GM21390 (cell line): ENCODE measurements at regions not wholly inside any gene's neighbourhood (a gene's known extent, or its start where the extent isn't known, plus 50 kb on each side); places are given as distances from the start of the nearest gene placed in this dataset.
"Not testable (repeated sequence)": the region's sequence is repeated elsewhere in the genome, so short reads cannot be mapped to it uniquely, and the experiment has no call there.

Experiments
- ATAC-seq: cut with Tn5 transposase; IDR thresholded peaks from one replicate; pipeline ENCODE4 v1.9.1; 2021; ENCODE audit not compliant: unreplicated experiment

DNA sequence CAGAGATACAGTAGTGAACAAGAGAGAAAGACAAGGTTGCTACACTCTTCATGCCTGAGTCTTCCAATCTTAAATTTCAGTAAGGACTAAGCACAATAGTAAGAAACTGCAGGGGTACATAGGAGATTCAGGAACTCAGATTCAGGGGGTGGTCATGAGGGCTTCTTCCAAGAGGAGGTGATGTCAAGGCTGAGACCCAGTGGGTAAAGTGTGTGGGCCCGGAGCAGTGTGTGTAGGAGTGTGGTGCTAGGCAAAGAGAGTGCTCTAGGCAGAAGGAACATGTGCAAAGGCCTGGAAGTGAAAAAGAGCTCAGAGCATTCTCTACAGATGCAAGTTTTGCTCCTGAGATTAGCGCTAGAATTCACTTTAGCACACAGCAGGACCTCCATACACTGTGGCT is 102.9 kb upstream of the SPATA12 start:
- no peak for ATAC-seq

DNA sequence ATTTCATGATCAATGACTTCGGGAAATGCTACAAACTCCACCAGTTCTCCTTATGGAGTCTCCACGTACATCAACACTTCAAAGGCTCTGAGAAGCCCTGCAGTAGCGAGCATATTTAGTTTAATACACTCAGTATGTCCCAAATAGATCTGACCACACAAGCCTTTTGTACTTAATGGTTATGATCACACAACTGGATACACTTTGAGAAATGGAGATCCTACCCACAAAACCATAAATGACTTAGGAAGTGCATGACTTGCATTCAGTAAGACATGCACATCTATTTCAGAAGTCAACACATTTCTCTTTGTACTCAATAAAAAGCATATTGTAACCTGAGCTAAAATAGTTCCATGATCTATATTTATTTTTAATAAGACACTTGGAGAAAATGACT is 103.6 kb upstream of the SPATA12 start:
- no peak for ATAC-seq

DNA sequence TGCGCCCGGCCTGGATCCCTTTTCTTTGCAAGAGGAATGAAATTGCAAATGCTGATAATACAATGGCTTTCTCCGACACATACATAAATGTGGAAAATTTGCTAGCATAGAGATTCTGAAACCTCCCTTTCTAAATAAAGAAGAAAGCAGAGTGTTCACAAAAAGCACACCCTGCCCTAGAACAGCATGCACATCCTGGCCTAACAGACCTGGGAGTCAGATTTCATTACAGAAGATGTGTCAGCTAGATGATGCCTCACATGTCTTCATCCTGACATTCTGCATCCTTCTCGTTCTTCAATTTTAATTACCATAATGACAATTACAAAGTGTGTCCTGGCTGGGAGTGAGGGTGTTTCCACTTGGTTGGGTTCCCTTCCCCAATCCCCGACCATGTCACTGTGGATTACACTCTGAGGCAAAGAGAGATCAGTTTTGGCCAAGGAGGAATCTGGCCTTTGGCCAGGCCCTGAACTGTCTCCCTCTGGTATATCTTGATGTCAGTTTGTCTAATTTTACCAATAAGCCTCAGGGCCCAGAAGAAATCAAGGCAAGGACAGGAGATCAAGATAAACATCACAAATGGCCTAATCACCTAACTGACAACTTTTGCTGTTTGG is 104.9 kb upstream of the SPATA12 start:
- no peak for ATAC-seq

DNA sequence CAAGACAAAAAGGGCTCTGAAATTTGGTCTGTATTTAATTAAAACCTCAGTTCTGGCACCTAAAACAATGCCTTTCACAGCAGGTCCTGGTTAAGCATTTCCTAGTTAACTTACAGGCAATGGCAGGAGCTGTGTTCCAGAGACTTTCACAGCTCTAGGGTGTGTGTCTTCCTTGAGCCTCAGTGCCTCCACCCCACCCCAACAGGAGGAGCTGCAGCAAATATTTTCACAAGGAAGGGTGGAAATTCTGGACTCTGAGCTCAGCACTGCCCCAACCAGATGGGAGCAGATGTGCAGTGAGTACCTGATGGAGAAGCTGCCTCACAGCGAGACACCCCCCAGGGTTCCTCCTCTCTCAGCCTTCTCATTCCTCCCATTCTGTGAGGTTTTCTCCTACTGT is 106.3 kb upstream of the SPATA12 start:
- no peak for ATAC-seq

DNA sequence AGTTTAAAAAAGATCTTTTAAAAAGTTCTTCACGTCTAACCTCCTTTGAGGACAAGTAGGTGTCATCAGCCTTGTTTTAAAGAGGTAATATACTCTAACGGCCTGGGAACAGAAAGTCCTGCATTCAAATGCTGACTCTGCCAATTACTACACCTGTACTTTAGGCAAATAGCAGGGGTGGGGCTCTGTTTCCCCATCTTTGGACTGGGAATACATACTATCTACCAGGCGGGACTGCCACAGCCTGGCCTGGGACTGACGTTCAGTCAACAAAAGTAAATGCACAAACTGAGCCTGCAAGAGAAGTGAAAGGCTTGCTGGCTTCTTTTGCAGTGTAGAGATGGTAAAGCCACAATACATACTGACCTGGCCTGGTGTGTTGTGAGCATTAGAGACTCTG is 107.6 kb upstream of the SPATA12 start:
- ATAC-seq: no peak

DNA sequence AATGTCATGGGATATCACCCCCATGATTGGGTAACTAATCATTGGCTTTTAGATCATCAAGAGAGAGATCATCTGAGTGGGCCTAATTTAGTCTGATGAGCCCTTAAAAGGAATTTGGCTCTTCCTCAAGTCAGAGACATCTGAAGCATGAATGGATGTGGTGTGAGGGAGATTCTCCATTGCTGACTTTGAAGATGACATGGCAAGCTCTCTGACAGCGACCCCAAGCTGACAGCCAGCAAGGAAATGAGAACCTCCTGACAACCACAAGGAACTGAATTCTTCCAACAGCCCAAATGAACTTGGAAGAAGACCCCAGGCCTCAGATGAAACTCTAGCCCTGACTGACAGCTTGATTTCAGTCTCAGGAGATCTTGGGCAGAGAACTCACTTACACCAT is 108.4 kb upstream of the SPATA12 start:
- no peak for ATAC-seq

DNA sequence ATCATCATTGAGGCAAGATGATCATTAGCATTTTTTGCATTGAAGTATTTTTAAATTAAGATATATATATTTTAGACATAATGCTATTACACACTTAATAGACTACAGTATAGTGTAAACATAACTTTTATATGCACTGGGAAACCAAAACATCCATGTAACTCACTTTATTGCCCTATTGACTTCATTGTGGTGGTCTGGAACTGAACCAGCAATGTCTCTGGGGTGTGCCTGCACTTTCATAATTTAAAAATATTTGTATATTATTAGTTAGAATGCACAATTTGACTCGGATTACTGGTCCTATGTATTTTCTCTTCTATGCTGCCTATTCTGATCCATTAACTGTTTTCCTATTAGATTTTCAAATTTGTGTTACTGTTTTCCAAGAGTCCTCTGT is 109.1 kb upstream of the SPATA12 start:
- no peak for ATAC-seq

DNA sequence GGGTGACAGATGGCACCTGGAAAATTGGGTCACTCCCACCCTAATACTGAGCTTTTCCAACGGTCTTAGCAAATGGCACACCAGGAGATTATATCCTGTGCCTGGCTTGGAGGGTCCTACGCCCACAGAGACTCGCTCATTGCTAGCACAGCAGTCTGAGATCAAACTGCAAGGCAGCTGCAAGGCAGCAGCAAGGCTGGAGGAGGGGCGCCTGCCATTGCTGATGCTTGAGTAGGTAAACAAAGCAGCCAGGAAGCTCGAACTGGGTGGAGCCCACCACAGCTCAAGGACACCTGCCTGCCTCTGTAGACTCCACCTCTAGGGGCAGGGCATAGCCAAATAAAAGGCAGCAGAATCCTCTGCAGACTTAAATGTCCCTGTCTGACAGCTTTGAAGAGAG is 115.1 kb upstream of the SPATA12 start:
- not testable (repeated sequence) for ATAC-seq

DNA sequence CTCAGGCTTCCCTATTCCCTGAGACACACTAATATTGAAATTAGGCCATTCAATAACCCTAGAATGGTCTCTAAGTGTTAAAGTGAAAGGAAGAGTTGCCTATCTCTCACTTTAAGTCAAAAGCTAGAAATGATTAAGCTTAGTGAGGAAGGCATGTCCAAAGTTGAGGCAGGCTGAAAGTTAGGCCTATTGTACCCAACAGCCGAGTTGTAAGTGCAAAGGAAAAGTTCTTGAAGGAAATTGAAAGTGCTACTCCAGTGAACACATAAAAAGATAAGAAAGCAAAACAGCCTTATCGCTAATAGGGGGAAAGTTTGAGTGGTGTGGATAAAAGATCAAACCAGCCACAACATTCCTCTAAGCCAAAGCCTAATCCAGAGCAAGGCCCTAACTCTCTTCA is 117.9 kb upstream of the SPATA12 start:
- ATAC-seq: peak; percentile 55

DNA sequence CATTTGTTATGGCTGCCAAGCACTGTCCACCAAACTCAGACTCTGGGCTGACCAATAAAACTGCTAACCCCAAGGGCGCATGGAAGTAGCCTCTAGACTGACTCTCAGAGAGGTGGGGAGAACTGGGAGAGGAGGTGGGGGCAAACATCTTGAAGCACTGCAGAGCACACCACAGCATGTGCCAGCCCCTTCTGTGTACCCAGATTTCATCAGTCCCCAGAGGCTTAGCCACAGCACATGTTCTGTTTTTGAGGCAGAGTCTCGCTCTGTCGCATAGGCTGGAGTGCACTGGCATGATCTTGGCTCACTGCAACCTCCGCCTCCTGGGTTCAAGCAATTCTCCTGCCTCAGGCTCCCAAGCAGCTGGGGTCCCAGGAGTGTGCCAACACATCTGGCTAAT is 119.5 kb upstream of the SPATA12 start:
- no peak for ATAC-seq

DNA sequence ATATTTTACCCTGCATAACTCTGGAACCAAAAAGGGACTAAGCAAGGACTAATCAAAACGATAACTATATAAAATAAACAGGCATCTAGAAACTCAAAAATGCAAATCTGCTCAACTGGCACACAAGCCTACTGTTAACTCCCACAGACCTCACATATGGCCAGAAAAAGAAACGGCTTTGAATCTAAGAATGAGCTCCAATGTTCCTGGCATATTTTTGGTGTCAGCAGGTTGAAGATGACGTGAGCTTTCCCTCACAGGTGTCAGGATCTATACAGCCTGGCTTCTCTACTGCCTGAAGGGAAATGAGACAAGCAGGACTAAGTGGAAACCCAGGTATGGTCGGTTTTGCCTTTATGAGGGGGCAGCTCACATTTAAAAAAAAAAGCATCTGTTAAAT is 120.1 kb upstream of the SPATA12 start:
- ATAC-seq: no peak

DNA sequence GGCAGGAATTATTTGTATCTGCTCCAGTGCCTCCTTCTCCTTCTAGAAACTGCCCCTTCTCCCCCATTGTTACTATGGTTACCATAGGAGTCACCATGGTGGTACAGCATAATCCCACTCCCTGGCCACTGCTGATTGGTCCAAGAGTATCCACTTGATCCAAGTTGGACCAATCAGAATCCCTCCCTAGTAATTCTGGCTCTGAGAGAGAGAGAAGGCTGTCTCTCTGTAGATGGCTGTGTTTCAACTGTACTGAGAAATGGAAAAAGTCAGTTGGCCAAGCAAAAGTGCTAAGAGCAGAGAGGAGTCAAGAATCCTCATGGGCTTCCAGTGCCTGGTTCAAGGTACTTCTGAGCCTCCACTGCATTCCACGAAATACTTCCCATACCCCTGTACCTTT is 120.6 kb upstream of the SPATA12 start:
- no peak for ATAC-seq

DNA sequence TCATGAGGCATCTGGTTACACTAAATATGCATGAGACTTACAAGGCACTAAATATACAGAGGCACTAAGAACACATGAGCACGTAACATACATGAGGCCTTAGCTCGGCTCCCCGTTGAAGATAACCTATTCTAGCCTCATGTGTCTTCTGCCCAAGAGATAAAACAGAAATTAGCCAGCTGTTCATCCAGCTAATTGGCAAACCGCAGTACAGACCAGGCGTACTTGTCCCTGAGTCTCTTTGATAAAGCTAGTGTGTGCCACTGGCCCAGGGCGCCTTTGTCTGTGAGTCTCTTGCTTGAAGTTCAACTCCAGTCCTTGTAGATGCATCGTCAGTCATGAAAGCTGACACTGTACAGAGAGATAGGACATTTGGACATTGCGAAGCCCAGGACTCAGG is 121.9 kb upstream of the SPATA12 start:
- ATAC-seq: no peak

DNA sequence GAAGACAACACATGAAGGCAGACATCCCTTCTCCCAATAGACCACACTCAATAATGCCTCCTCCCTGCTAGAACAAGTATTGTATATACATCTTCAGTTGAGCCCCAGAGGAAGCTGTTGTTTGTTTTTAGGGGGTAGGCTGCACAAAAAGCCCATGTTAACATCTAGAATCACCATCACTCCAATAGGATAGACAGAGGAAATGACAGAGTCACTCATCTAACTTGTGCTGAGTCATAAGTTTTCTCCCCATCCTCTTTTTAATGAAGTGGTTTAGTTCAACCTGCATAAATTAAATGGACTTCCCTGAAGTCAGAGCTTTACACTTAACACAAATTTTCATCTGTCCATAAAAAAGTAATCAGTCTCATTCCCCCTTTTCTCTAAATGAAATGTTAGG is 122.9 kb upstream of the SPATA12 start:
- ATAC-seq: no peak

DNA sequence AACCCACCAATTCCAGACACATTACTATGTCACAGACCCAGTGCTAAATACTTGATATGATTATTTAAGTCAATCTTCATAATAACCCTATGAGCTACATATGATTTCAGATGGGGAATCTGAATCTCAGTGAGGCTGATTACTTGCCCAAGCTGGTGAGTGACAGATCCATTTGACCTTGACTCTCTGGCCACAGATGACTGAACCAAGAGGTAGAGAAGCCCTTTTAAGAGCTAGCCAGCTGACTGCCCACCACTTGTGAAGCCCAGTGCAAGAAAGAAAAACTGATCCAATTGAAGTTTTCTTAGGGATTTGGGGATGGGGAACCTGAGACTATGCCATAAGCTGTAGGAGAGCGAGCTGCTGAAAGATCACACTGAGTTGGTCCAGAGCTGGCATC is 124.7 kb upstream of the SPATA12 start:
- ATAC-seq: no peak

DNA sequence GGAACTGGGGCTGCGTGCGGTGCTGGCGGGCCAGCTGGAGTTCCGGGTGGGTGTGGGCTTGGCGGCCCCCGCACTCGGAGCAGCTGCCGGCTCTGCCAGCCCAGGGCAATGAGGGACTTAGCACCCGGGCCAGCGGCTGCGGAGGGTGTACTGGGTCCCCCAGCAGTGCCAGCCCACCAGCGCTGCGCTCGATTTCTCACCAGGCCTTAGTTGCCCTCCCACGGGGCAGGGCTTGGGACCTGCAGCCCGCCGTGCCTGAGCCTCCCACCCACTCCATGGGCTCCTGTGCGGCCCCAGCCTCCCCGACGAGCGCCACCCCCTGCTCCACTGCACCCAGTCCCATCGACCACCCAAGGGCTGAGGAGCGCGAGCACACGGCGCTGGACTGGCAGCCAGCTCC is 126.0 kb upstream of the SPATA12 start:
- not testable (repeated sequence) for ATAC-seq

DNA sequence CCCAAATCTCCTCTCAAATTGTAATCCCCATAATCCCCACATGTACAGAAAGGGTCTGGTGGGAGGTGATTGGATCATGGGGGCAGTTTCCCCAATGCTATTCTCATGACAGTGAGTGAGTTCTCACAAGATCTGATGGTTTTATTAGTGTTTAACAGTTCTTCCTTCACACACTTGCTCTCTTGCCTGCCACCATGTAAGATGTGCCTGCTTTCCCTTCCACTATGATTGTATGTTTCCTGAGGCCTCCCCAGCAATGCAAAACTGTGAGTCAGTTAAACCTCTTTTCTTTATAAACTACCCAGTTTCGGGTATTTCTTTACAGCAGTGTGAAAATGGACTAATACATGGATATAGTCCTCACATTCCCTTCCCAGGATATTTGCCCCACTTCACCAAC is 126.7 kb upstream of the SPATA12 start:
- no peak for ATAC-seq

DNA sequence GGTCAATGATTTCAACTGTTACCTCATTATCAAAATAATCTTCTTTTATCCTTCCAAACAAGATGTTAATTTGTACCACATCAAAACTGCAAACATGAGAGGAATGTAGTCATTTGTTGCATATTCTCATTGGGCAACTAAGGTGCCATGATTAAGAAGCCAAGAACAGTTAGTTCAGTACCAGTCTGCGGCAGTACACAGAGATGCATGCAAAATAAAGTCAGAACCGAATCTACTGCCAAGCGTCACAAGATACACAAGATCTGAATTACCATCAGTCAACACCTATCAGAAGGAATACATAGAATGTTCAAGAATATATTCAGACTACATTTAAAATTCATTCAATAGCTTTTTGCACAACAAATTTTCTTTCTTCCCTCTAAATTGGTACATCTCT is 127.6 kb upstream of the SPATA12 start:
- ATAC-seq: no peak

DNA sequence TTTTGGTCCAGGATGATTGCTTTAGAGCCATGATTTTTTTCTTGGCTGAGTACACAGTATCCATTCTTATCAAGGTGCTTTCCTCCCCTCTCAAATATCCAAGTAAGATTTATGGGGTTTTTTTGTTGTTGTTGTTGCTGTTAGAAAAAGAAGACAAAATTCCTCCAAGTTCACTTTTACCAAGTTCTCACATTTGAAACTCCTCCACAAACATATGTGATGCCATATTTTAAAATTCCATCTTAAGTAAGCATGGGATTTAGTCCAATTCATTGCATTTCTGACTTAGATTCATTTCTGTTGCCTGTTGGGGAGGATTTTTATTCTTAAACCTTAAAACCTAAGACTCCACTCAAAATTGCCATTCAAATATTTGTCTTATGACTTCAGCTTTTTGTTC is 128.6 kb upstream of the SPATA12 start:
- ATAC-seq: no peak

DNA sequence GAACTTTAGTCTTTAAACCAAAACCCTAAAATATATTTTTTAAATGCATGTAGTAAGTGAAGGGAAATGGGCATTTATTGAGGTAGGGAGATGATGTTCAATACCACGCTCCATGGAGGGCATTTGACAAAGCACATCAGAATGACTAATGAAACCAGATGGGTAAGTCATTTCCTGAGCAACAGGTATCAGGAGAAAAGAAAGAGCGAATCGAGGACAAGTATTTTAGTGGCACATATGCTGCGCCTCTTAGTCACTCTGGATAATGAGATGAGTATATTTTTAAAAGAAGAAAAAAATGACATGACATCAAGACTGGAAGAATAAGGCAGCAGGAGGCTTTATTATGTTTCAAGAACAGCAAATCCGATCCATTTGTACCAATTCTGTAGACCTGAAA is 129.0 kb upstream of the ARHGEF3 start:
- ATAC-seq: no peak

DNA sequence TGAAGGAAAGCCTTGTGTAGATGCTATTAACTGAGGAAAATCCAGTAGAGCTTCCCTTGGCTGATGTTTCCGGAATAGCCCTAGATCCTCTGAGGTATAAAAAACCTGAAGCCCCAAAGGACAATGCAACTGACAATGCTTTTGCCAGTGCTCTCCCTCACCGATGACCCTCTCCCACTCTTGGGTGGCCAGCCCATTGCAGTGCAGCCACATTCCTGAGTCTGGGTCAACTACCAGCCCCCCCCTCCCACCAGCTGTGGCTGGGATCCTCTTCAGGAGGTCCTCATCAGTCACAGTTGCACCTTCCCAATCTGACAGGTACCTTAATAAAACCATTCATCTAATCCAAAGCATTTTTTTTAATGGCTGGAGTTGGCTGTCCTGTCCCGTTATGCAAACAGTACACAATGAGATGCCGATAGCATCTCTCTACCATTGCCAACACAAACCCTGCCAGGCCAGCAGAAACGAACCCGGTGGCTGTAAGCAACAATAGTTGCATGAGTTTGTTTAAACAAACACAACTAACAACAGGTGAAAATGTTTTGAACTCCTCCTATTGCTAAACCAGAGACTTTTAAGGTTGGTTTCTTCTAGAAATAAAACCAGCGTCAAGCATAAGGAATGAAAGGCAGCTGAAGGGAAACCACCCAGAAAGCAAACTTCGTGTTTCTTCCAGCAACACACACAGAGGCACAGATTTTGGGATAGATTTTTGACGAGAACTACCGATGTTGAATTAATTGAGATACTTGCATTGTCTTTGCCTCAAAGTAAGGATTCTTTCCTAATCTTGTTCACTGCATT is 128.3 kb upstream of the ARHGEF3 start:
- ATAC-seq: no peak

DNA sequence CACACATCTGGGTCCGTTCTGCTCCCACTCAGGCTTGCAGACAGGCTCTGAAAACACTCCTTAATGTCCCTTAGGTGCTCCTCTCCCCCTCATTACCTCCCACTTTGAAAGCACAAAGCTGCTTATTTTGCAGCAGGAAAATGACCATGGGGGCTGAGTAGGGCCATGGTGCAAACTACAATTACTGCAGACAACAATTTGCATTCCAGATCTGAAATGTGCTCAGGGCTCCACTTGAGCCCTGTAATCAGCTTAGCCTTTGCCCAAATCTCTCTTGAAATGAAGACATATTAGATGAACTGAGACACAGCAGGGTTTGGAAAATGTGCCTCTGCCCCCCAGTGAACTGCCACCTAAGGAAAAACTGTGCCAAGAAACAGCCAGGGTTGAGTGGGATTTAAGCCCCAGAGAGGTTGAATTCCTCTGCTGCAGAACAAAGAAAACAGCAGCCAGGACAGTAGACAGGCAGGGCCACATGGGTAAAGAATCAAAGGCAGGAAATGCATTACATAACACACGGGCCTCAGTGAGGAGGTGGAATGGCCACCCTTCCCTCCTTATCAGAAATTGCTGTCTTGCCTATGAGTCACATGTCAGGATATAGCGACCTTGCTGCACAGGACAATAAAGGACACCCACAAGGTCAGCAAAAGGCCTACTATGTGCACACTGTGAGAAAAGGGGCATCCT is 126.8 kb upstream of the ARHGEF3 start:
- ATAC-seq: no peak
